ENCODE measurements at regions not wholly inside any gene's neighbourhood (a gene's known extent, or its start where the extent isn't known, plus 50 kb on each side); places are given as distances from the start of the nearest gene placed in this dataset.
"Not testable (repeated sequence)": the region's sequence is repeated elsewhere in the genome, so short reads cannot be mapped to it uniquely, and the experiment has no call there.

DNA sequence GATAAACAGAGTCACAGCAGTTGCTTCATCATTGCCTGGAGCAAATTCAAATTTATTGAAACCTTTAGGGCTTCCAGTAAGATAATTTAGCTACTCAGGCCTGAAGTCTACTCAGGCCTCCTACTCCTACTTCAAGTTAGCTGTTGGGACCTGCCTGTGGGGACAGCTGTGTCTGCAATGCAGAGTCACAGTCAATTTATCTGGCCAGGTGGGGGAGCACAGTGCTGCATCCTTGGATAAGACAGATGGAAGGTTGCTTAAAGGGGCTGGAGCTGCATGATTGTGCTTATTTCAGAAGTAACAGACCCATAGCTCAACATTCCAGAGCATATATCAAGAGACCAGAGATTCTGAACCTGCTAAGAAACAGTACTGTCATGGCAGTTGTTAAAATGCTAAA is 932.1 kb downstream of the QKI start:
- no peak for DNase-seq

DNA sequence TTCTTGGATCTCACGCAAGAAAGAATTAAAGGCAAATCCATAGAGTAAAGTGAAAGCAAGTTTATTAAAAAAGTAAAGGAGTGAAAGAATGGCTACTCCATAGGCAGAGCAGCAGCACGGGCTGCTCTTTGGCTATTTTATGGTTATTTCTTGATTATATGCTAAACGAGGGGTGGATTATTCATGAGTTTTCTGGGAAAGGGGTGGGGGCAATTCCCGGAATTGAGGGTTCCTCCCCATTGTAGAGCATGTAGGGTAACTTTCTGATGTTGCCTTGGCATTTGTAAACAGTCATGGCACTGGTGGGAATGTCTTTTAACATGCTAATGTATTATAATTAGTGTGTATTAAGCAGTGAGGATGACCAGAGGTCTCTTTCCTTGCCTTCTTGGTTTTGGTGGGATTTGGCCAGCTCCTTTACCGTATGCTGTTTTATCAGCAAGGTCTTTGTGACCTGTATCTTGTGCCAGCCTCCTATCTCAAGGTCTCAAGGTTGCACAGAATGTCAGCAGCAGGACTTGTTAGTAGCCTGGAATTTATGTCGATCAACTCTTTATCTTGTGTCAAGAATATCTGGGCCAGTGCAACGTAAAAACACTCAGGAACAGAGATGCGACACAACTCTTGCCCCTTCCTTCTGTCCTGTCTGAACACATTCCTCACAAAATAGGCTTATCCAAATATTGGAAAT is 931.4 kb downstream of the QKI start:
- no peak for DNase-seq

DNA sequence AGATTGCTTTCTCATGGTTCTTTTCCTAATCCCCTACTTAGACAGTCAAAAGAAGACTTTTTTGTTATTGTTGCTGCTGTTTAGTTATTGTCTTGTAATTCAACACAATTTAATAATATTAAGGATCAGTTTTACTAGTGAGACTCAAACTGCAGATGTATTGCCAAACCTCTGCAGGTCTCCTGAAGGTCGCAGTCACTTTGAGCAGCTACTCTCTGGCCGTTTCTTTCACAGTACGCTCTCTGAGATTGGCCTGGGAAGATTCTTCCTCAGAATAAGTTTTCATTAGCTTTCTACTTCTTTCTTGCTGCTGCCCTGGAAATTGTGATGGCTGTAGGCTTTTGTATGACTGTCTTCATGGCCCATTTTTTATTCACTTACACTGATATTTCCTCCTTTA is 930.8 kb downstream of the QKI start:
- DNase-seq = no peak

DNA sequence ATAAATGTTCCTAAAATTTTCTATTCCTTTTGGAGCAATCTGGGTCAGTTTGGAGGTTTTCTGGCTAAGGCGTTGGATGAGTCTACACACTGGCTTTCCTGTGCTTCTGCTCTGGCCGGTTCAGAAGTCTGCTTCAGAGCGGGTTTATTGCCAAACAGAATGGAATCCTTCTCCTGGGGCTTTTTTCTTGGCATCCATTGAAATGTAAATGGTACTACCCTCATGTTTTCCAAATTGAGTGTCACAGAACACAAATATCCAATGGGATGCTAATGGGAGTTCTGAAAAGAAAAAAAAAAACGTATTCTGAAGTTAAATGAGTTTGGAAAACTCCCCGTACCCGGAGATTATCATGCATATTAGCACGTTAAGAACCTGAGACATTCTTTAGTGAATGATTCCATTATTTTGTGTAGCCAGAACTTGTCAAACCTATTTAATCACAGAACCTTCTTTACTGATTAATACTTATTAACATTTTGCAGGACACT is 930.3 kb downstream of the QKI start:
- DNase-seq = no peak

DNA sequence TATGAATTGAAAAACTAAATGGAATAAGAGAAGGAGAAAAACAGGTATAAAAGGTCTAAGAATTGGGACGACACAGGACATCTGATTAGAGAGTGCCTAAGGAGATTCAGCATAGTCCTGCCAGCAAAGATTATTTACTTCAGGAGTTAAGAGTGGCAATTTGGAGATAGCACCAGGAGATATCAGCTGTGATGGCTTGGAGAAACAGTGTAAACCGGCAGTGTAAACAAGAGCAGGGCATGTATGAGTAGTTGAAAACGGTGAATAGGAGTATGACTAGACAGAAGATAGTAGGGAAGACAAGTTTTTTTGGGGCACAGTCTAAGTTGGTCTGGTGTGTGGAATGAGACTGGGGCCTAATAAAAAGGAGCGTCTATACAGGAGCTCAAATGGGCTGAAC is 924.9 kb downstream of the QKI start:
- not testable (repeated sequence) for DNase-seq

DNA sequence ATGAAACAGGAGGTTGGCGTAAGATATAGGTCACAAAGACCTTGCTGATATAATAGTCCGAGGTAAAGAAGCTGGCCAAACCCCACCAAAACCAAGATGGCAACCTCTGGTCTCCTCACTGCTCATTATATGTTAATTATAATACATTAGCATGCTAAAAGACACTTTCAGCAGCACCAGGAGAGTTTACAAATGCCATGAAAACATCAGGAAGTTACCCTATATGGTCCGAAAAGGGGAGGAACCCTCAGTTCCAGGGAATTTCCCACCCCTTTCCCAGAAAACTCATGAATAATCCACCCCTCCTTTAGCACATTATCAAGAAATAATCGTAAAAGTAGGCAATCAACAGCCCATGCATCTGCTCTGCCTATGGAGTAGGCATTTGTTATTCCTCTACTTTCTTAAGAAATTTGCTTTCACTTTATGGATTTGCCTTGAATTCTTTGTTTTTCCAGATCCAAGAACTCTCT is 923.4 kb downstream of the QKI start:
- DNase-seq = no peak

DNA sequence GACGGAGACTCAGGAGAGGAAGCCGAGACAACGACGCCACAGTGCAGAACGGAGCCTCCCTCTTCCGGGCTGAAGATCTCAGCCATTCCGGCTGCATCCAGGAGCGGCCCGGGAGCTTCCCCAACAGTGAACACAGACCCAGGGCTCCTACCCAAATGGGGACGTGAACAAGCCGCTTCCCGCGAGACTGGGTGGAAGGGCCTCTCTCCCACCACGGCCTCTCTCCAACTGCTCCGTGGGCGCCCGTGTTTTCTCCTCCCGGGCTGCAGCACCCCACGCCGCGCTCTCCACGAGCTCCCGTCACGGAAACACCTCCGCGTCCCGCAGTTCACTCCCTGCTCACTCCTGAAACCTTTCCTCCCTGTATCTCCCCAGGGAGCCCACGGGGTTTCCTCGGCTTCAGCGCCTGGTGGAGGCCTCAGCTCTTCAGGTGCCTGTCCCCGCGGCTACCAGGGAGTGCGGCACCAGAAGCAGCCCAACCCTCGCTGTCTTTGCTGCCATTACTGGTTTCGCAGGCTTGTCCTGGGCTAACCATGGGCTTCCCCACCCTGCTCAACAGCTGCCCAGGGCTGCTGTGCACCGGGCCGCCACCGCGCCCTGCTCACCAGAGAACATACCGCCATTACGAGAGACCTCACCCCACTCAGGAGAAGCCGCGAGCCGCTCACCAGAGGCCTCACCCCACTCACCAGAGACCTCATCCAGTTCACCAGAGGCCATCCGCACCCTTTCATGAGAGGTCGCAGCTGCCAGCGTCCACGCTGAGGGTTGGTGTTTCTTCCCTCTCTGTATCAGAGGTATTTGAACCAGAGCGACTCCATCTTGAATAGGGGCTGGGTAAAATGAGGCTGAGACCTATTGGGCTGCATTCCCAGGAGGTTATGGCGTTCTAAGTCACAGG is 922.8 kb downstream of the QKI start:
- no peak for DNase-seq

DNA sequence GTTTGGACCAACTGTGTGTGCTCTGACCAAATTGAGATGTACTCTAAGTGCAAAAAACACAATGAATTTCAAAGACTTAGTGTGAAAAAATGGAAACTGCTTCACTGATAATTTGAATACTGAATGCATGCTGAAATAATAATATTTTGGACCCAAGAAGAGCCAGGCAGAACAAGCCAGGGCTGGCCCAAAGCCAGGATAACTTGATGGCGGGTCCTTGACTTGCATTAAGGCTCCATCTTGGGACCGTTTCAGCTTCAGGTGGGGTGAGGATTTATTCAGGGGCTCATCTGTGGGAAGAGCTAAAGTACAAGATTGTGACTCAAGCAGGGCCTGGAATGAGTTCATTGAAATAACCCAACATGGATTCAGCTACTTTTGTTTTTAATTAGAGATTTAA is 921.9 kb downstream of the QKI start:
- DNase-seq = no peak

DNA sequence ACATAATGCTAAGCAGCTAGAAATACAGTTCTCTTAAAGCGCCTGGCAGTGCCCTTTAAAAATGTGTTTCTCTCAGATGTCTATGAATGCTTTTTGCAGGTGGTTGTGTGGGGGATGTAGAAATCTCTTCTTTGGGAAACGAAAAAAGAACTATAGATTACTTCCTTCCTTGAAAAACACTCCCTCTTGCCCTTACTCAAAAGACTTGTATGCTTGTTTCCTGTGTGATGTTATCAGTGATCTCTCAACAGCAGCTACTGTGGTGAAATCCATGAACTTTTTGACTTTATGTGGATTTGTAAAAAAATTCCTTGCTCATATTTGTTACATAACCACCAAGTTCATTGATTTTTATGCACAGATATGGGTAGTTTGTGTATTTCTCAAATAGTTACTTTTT is 916.5 kb downstream of the QKI start:
- no peak for DNase-seq

DNA sequence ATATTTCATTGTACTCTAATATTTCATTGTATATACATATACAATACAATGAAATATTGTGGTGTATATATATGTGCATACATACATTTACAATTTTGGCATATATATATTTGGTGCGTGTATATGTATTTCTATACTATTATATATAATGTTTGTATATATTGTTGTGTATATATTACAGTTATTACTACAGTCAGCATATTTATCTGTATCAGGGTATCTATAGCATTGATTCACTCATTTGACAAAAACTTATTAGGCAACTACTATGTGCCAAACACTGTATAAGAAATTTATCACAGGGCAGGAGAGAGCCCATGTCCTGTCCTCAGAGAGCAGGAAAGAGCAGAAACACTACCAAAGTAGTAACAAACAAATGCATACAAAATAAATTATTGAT is 910.6 kb downstream of the QKI start:
- no peak for DNase-seq

DNA sequence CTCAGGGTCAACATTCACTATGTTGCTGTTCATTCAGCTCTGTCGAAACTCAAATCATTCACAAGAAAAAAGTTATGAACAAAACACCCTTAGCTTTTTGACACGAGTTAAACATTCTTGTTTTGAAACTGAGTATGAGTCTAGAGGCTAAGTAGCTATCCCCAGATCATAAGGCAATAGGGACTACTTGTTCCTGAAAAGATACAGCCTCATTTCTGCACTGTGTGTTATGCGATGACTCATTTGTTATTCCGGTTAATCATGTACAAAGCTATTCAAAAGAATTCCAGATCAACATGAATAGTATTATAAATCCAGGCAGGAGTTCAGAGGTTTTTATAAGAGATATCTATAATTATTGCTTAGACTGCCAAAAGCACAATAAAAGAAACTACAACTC is 908.0 kb downstream of the QKI start:
- no peak for DNase-seq

DNA sequence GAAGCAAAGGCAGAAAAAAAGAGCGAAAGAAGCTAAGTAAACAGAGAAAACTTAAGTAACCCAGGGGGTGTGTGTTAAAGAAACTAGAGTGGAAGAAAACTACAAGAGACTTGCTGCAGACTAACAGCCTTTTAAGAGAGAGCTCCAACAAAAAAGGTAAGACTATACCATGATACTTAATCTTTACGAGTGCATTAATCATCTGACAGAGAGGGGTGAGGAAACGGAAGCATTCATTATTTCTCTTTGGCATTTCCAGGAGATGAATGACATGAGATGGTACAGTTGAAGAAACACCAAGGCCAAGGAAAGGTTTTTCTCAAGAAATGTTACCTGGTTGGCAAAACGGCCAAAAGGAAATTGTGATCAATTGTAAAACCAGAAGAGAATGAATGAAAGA is 906.8 kb downstream of the QKI start:
- DNase-seq = no peak

DNA sequence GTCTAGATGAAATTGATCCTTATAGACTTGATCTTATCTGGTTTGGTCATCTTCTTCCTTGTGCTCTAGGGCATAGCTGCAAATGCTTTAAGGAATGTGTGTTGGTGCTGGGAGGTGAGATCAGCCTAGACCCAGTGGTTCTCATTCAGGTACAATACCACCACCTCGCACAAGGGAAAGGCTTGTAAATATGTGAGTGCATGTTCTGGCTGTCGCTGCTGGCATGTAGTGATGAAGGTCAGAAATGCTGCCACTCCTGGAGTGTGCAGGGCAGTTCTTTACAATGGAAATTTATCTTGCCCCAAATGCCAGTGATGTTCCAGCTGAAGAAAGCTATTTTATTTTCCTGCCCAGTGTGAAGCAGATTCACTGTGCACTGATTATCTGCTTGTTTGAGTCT is 900.9 kb downstream of the QKI start:
- no peak for DNase-seq

DNA sequence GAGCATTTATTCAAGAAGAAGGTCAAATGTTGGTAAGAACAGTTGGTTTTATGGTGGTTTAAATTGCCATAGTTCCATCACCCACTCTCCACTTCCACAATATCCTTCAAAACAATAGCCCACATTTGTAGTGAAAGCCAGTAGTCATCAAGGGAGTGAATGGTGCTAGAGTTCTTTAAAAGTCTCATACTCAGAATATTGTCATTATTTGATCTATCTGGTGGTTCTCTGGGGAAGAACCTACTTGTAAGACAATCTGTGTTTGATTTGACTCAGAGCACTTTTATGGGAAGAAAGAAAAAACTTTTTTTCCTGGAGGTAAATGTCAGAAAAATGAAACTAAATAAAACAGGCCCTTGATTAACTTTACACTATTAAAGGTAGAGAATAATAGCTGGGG is 893.8 kb downstream of the QKI start:
- no peak for DNase-seq

DNA sequence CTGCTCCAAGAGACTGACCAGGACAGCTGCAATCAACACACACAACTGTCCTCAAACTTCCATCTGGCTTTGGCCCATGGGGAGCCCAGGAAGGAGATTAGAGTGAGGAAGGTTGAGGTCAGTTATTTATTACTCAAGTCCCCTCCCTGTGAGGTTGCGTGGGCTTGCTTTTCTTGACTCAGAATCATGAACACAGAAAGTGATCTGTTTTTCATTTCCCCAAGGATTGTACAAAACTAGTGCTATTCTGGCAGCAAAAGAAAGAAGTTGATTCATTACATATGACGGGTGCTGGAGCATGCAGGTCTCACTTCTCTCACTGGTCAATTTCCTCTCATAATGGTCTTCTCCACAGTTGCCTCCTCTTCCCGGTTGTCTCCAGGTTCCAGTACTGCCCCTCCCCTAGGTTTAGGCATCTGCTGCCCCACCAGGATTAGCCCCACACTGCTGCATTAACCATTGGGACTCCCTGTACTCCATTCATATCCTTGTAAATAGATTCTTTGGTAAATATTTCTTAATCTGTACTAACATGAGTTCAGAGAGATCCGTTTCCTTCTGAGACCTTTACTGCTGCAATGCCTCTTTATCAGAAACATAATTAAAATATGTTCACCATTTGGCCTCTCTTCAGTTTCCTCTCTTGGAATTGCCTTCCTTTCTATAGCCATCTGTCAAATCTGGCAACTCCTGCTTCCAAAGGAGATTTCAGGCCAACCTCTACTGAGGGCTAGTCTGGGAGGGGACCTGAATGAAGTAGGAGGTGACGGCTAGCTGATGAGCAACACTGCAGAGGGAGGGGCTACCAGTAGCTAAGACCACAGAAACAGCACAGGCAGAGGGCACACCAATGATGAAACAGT is 888.8 kb downstream of the QKI start:
- DNase-seq = no peak

DNA sequence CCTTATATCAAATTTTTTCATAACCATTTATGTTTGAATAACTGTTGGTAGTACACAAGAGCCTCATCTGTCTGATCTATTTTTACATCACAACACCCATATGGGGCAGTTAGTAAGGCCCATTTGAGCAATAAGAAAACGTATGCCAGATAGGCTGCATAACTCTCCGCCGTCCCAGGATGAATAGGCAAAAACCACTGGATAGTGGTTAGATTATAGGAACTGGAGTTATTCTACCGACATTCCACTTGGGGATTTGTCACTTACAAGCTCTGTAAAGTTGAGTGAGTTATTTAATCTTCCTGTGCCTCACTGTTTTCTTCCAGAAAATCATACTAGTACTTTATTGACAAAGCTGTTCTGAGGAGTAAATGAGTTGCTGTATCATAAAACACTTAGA is 881.9 kb downstream of the QKI start:
- no peak for DNase-seq

DNA sequence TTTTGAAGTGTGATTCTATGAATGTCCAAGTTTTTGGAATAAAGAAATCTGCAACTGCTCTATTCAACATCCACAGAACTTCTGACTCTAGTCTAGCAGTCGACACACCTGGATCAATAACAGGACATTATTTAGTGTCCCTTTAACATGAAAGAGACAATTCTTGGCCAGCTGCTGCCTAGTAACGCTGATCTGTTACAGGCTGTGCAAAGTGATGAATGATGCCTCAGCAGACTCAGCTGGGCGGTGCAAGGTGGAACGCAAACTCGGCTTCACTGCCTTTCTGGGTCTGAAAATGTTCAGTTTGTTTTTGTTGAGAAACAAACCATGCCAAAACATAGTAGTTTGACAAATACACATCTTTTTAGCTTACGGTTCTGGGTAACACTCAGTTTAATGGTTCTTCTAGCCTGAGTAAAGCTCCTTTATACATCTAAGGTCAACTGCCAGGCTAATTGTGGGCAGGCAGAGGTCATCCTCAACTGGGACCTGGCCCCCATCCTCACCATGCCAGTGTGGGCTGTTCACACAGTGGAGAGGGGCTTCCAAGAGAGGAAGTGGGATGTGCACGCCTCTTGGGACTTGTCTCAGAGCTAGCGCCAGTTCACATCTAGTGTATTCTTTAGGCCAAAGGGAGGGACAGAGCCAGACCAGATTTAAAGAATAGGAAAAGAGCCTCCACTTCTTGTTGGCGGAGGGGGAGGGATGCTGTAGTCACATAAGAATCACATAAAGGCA is 879.7 kb downstream of the QKI start:
- no peak for DNase-seq

DNA sequence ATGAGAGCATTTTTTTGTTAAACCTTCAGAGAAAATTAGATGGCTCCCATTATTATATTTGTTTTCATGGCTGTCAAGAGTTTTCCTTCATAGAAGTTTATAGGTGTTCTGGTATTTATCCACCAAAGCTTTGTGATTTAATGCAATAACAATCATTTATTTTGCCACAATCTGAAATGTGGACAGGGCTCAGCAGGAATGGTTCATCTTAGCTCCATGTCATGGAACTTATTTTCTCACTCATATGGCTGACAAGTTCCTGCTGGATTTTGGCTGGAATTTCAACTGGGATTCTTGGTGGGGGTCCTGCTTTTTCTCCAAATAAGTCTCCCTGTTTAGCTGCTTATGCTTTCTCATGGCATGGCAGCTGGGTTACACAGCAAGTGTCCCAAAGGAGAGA is 876.7 kb downstream of the QKI start:
- no peak for DNase-seq

DNA sequence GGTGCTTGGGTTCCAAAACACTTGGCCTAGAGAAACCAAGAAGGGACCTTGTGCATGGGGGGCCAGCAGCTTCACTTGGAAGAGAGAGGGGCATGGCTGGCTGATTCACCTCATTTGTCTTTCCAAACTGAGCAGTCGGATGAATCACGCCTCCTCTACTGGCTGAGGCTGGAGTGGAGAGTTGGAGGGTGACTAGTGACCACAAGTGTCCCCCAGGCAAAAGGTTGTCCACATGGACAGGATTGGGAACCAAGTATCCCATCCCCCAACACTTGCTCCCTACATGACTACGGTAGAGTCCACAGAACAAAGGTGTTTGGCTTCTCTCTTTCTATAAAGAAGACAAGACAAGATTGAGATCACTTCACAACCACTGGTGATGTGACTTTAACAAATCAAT is 875.6 kb downstream of the QKI start:
- no peak for DNase-seq

DNA sequence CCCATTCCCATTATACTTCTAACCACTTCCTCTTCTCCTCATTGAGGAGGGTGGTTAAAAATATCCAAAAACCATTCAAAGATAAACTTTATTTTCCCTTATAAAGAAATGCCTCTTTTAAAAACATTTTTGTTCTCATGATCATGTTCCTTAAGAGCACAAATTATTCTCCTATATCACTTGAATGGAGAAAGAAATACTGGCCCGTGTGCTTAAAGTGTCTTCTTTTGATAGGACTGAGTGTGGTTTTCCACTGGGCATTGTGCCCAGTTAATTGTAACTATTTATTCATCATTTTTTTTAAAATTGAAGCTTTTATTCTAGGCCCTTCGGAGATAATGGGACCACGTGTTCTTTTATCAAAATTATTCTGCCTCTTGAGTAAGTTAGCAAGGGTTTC is 871.5 kb downstream of the QKI start:
- DNase-seq = peak; percentile 3

DNA sequence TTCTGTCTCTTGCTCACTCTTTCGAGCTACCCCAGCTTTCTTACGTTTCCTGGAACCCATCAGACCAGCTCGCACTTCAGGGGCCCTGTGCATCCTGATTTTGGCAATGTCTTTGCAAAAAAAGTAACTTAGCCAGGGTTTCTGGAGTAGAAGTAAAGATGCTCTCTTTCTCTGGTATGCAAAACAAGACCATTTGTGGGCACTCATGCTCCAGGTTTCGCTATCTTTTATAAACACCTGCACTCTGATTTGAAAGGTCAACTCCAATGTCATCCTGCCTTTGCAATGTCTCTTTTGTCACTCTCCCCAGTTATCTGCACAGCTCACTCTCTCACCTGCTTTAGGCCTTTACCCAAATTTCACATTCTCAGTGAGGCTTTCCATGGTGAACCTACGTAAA is 869.1 kb downstream of the QKI start:
- DNase-seq = no peak

DNA sequence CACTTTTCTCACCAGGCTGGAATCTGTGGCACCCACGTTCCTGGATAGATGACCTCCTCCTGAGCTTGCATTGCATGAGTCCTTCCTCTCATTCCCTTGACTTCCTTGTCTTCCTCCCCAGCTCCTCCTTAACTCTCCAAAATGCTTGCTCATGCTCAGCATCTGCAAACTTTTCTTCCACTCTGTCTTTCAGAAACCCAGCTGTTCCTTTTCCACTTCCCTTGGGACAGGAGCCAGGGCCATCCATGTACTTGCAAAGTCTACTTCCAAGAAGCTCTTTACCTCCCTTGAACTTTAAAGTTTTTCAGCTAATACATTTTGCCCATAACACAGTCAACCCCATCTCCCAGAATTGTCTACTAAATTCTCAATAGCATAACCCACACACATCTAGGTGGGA is 861.7 kb downstream of the QKI start:
- DNase-seq = no peak

DNA sequence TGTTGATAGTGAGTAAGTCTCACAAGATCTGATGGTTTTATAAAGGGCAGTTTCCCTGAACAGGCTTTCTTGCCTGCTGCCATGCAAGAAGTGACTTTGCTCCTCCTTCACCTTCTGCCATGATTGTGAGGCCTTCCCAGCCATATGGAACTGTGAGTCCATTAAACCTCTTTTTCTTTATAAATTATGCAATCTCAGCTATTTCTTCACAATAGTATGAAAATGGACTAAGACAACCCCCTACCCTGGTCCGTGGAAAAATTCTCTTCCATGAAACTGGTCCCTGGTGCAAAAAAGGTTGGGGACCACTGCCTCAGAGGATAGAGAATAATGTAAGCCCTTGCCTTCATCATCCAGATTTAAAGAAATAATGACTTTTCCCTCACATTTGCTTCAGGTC is 861.3 kb downstream of the QKI start:
- no peak for DNase-seq

Data from hematopoietic multipotent progenitor cell treated with erythropoietin and hydrocortisone succinate and interleukin-3 and kit ligand, for 8 days (in vitro differentiated cells).